SK-N-MC (cell line): ENCODE measurements at regions not wholly inside any gene's neighbourhood (a gene's known extent, or its start where the extent isn't known, plus 50 kb on each side); places are given as distances from the start of the nearest gene placed in this dataset.

Experiments
- EZH2 ChIP-seq: fragments of 200-600 bp; sonication (generic); IDR thresholded peaks from one replicate; pipeline ENCODE4 v1.6.1; 2017; ENCODE audit warnings: antibody characterized with exemption
- FOXP2 ChIP-seq: optimal IDR thresholded peaks from 2 replicates; pipeline ENCODE3; 2011; ENCODE audit warnings: mild to moderate bottlenecking, moderate library complexity; ENCODE audit not compliant: insufficient read depth; ENCODE audit errors: extremely low read length, control extremely low read depth
- POLR2AphosphoS5 ChIP-seq: IDR thresholded peaks from 2 replicates; pipeline ENCODE4 v1.6.1; 2012; ENCODE audit warnings: mild to moderate bottlenecking, low read depth, low read length, borderline replicate concordance

DNA sequence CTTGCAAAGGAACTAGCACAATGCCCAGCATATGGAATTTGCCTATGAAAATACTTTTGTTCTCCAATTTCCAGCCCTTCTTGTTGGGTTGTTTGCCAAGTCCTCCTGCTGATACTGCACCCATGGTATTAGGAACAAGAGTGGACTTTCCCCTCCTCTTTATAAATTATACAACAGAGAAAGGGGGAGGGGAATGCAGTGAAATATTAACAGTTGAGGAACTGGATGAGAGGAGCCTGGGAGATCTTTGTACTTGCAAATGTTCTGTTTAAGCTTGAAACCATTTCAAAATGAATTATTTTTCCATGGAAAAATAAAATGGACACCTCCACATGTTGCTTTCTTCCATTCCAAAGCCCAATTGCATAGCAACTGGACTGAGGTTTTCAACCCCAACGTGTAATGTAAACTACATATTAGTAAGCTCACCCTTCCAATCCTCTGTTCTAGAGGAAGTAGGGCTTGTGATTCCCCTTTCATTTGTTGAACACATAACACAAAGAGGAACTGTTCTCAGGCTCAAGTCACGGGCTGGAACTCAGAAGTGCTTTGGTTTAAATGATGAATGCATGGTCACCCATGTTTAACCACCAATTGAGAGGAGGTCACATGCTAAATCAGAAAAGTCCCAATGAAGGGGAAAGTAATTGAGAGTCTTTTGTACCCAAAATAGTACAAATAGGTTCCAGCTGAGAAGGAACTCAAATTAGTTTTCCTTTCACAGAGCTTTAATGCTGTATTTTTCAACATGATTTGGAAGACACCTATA is 66.2 kb upstream of the ZC3H12C start:
- no peak for TF ChIP-seq POLR2AphosphoS5
- TF ChIP-seq EZH2 = no peak
- TF ChIP-seq FOXP2 = no peak
